Transverse colon (tissue), 4 donors: ENCODE measurements at regions not wholly inside any gene's neighbourhood (a gene's known extent, or its start where the extent isn't known, plus 50 kb on each side); places are given as distances from the start of the nearest gene placed in this dataset.
A peak's percentile ranks its signal among the peaks of the same experiment; 100 is the strongest.

Experiments
- DNase-seq: peaks from one replicate; pipeline ENCODE4 v3.0.0-alpha.2; 2019
- H3K27ac ChIP-seq, 4 donors: fragments of 200-600 bp; sonication (generic); 2 replicates each; pipeline ENCODE4 v1.5.1; 2016 to 2018; ENCODE audit warnings: inconsistent platforms in 4 of 4
- H3K27me3 ChIP-seq: fragments of 200-600 bp; sonication (generic); 2 replicates; pipeline ENCODE4 v1.5.1; 2017; ENCODE audit warnings: inconsistent platforms
- H3K36me3 ChIP-seq, 4 donors: fragments of 200-600 bp; sonication (generic); 2 replicates each; pipeline ENCODE4 v1.5.1; 2017 to 2019; ENCODE audit warnings: inconsistent platforms in 4 of 4
- H3K4me1 ChIP-seq, 4 donors: fragments of 200-600 bp; sonication (generic); 2 replicates each; pipeline ENCODE4 v1.5.1; 2017 to 2020; ENCODE audit warnings: inconsistent platforms in 4 of 4
- H3K4me3 ChIP-seq, 4 donors: fragments of 200-600 bp; sonication (generic); 1 replicate in 1 of 4; 2 replicates in 3 of 4; pipeline versions ENCODE4 v1.5.1 to v1.6.1; 2017 to 2019; ENCODE audit warnings: inconsistent platforms in 4 of 4
- H3K9me3 ChIP-seq, 2 donors: fragments of 200-600 bp; sonication (generic); 2 replicates each; pipeline ENCODE4 v1.5.1; 2017 to 2019; ENCODE audit warnings: inconsistent platforms in 2 of 2
- EP300 ChIP-seq: sonication (generic); formaldehyde crosslinking; IDR thresholded peaks from one replicate; pipeline ENCODE4 v1.6.1; 2017; ENCODE audit warnings: antibody characterized with exemption, low read depth
- POLR2A ChIP-seq: fragments of 450-650 bp; IDR thresholded peaks from one replicate; pipeline ENCODE4 v1.6.1; 2016; ENCODE audit warnings: antibody characterized with exemption, mild to moderate bottlenecking, moderate library complexity
- POLR2AphosphoS5 ChIP-seq, 3 donors: sonication (generic); formaldehyde crosslinking; IDR thresholded peaks; one replicate each; pipeline ENCODE4 v1.6.1; 2016; ENCODE audit warnings: antibody characterized with exemption in 3 of 3
- WGBS, 2 donors: methylation state at CpG; one replicate each; pipeline ENCODE4 v1.1.5; 2018; ENCODE audit warnings: low coverage in 1 of 2; 5-methylcytosine and 5-hydroxymethylcytosine counted together
- in situ Hi-C, 4 donors: fragments of 200-750 bp; cut with MboI; loops; one replicate each; pipeline versions ENCODE4 v1.15.0 to v1.15.1; 2017; ENCODE audit warnings: low sequenced_read_pairs in 3 of 4, low pct_ligation_motif_present in 1 of 4, low pct_unique_long_range_greater_than_20kb in 1 of 4
- intact Hi-C: fragments of 100-400 bp; cut with DNase I; formaldehyde crosslinking; loops from one replicate; pipeline ENCODE4 v1.15.1; 2023; ENCODE audit warnings: low total_unique reads
- TF ChIP-seq, protein P1 (sequence below), 5 experiments: fragments of 200-600 bp in 3 of 5; fragments of 450-650 bp in 2 of 5; sonication (generic) in 3 of 5; IDR thresholded peaks; 1 replicate in 2 of 5; 2 replicates in 3 of 5; pipeline ENCODE4 v1.5.1; 2016 to 2017; ENCODE audit warnings: antibody characterized with exemption in 5 of 5, inconsistent platforms in 3 of 5, mild to moderate bottlenecking in 2 of 5, moderate library complexity in 1 of 5

DNA sequence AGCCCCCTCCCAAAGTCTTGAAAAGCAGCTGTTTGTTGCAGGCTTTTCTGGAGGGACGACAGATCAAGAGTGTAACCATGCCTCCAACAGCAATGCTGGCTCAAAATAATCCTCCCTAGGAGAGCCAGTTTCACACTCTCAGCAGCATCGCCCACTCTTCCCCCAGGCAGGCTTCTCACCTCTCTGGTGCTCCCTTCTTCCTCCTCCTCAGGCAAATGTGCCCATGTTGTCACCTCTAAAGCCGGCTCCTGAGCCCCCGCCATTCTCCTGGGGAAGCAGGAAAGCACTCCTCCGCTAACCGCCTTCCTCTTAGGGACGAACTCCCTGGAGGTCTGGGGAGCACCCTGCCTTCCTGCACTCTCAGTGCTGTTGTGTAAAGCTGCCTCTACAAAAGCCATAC is 98.9 kb upstream of the SGCG start:
- 61 to 71% methylated on average over 3 to 7 of the region's 7 CpGs for WGBS, 2 donors
- Histone ChIP-seq H3K9me3 (no peaks in the 10 kb centered on the region), H3K4me1 (no peaks in the 10 kb centered on the region), H3K4me3 (no peak overlapping the region), H3K36me3 (no peaks in the 10 kb centered on the region), H3K27me3 (no peaks in the 10 kb centered on the region), H3K27ac (no peak overlapping the region)
- intact Hi-C loops = no loop called here
- TF ChIP-seq, protein P1, sequence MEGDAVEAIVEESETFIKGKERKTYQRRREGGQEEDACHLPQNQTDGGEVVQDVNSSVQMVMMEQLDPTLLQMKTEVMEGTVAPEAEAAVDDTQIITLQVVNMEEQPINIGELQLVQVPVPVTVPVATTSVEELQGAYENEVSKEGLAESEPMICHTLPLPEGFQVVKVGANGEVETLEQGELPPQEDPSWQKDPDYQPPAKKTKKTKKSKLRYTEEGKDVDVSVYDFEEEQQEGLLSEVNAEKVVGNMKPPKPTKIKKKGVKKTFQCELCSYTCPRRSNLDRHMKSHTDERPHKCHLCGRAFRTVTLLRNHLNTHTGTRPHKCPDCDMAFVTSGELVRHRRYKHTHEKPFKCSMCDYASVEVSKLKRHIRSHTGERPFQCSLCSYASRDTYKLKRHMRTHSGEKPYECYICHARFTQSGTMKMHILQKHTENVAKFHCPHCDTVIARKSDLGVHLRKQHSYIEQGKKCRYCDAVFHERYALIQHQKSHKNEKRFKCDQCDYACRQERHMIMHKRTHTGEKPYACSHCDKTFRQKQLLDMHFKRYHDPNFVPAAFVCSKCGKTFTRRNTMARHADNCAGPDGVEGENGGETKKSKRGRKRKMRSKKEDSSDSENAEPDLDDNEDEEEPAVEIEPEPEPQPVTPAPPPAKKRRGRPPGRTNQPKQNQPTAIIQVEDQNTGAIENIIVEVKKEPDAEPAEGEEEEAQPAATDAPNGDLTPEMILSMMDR (IDR thresholded peaks at IDR 0.05) = no peak
- no peak for TF ChIP-seq EP300
- in situ Hi-C loops = no loop called here
- DNase-seq = no peak

- no peak for DNase-seq
- no peaks in the 10 kb centered on the region for H3K9me3 ChIP-seq
- in situ Hi-C loops (no loop called here), intact Hi-C loops (no loop called here)
- TF ChIP-seq, protein P1 (IDR thresholded peaks at IDR 0.05) = no peak
- TF ChIP-seq EP300 (no peak), POLR2A (no peak), POLR2AphosphoS5 (IDR thresholded peaks at IDR 0.05) (no peak)
- no peak overlapping the region for H3K4me3 ChIP-seq
- no peak overlapping the region for H3K27ac ChIP-seq
- 57 to 80% methylated on average over 2 of the region's 2 CpGs for WGBS, 2 donors
- no peaks in the 10 kb centered on the region for H3K4me1 ChIP-seq
- no peaks in the 10 kb centered on the region for H3K36me3 ChIP-seq
- no peaks in the 10 kb centered on the region for H3K27me3 ChIP-seq
Measured at GRCh38 chr13:23086968-23087623, 93.7 kb upstream of the SGCG start.

GRCh38 chr13:23087880-23088279 is 92.9 kb upstream of the SGCG start:
- no peaks in the 10 kb centered on the region for H3K4me1 ChIP-seq
- 88% methylated on average over 1 of the region's 1 CpG; no CpG with 5 or more reads in 1 of the 2 donors for WGBS, 2 donors
- TF ChIP-seq, protein P1 (IDR thresholded peaks at IDR 0.05) = peak in 3 of 5 experiments; percentile 27 to 30 (median 27)
- TF ChIP-seq POLR2A = no peak
- TF ChIP-seq POLR2AphosphoS5 (IDR thresholded peaks at IDR 0.05) = no peak
- TF ChIP-seq EP300 = no peak
- no peak overlapping the region for H3K4me3 ChIP-seq
- in situ Hi-C loops = no loop called here
- H3K9me3 ChIP-seq = no peaks in the 10 kb centered on the region
- intact Hi-C loops = loop anchor here (2.0 kb wide), 1 partner anchor 75 kb away; no protein-coding TSS in a partner anchor
- no peaks in the 10 kb centered on the region for H3K27me3 ChIP-seq
- no peaks in the 10 kb centered on the region for H3K36me3 ChIP-seq
- no peak overlapping the region for H3K27ac ChIP-seq
- no peak for DNase-seq

DNA sequence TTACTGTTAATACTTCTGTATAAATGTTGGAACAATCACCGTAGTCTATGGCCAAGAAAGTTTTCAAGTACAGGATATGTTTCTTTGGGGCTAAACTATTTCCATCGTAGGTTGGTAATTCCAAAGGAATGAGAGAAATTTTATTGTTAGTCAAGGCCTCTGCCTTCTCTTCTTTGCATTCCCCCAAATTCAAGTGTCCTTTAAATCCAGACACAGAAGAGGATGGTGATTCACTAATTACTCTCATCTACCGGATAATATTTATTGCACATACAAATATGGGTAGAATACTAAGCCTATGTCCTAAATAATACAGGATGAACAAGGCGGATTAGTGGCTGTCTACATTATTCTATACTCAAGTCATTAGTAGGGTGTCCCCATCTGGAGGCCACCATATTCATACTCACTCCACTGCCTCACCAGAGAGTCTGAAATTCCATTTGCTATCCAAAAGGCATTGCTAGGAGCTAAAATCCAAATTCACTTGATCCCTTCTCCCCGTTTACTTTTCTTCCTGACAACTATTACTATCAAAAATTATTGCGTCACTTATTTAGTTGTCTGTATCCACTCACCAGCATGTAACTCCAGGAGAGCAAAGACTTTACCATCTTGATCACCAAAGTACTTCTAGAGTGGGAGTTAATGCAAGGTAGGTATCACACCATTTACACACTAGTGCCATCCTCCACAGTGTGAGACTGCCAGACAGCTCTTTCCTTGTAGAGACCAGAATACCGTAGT is 82.4 kb upstream of the SGCG start:
- no peaks in the 10 kb centered on the region for H3K27me3 ChIP-seq
- in situ Hi-C loops = no loop called here
- TF ChIP-seq POLR2A (no peak), EP300 (no peak), POLR2AphosphoS5 (IDR thresholded peaks at IDR 0.05) (no peak)
- TF ChIP-seq, protein P1 (IDR thresholded peaks at IDR 0.05) = no peak

More for the DNA sequence above, 82.4 kb upstream of the SGCG start:
- Histone ChIP-seq H3K4me3 (no peak overlapping the region), H3K9me3 (no peaks in the 10 kb centered on the region), H3K27ac (no peak overlapping the region), H3K36me3 (no peaks in the 10 kb centered on the region), H3K4me1 (no peaks in the 10 kb centered on the region)
- intact Hi-C loops = no loop called here
- WGBS, 2 donors = 80 to 92% methylated on average over 6 to 7 of the region's 7 CpGs
- no peak for DNase-seq
